ENCODE measurements at regions not wholly inside any gene's neighbourhood (a gene's known extent, or its start where the extent isn't known, plus 50 kb on each side); places are given as distances from the start of the nearest gene placed in this dataset.

DNA sequence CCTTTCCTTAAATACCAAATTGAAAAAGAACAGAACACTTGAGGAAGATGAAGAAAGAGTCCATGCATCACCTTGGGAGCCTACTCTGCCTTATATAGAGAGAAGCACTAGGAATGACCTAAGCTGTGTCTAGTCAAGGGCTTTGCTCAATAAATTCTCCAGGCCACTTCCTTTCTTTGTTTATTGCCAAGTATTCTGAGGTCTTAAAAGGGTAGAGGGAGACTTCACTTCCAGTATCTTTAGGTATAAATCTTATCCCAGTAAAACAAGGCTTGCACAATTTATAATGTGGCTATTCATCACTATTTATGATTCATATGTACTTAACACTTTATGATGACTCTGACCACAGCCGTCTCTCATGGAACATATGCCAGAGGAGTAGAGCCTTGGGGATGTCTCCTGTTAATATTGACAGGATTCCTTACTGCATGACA, 85.1 kb upstream of the ARHGAP5 start:
- no peaks in the 10 kb centered on the region for H3K27me3 ChIP-seq (ENCODE audit: control insufficient read depth, insufficient read depth, low read length, poor library complexity, severe bottlenecking)
- WGBS, 2 experiments, result 92 to 100% methylated on average over 1 of the region's 1 CpG

DNA sequence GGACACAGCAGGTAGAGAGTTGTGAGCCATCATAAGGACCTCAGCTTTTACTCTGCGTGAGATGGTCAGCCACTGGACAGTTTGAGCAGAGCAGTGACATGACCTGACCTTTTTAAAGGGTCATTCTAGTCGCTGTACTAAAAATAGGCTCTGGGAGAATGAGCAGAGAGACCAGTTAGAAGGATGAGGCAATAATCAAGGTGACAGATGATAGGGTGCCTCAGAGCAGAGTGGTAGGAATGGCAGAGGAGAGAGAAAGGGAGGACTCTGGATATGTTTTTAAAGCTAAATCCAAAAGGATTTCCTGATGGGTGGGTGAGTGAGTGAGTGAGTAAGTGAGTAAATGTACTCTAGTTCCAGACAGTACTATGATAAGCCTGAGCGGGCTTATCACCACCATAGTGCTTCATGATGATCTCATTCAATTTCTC, 83.6 kb upstream of the ARHGAP5 start:
- no peaks in the 10 kb centered on the region for H3K9me3 ChIP-seq (ENCODE audit: control insufficient read depth, low read length)
- no peaks in the 10 kb centered on the region for H3K36me3 ChIP-seq (ENCODE audit: control insufficient read depth, insufficient read depth, low read length)
- H3K27ac ChIP-seq (ENCODE audit: insufficient read depth, low read depth, low read length, poor library complexity, severe bottlenecking), result no peak overlapping the region
- no peak overlapping the region for H3K4me3 ChIP-seq (ENCODE audit: insufficient read depth, low read depth, low read length)
- no peaks in the 10 kb centered on the region for H3K27me3 ChIP-seq (ENCODE audit: control insufficient read depth, insufficient read depth, low read length, poor library complexity, severe bottlenecking)
- peaks cover 4% of the 10 kb centered on the region for H3K4me1 ChIP-seq (ENCODE audit: control insufficient read depth, insufficient read depth, low read length)
- WGBS, 2 experiments, result 95 to 98% methylated on average over 2 to 3 of the region's 3 CpGs

More for the DNA sequence above, 85.1 kb upstream of the ARHGAP5 start:
- H3K4me1 ChIP-seq (ENCODE audit: control insufficient read depth, insufficient read depth, low read length), result peaks cover 4% of the 10 kb centered on the region
- no peaks in the 10 kb centered on the region for H3K36me3 ChIP-seq (ENCODE audit: control insufficient read depth, insufficient read depth, low read length)
- no peaks in the 10 kb centered on the region for H3K9me3 ChIP-seq (ENCODE audit: control insufficient read depth, low read length)
- no peak overlapping the region for H3K4me3 ChIP-seq (ENCODE audit: insufficient read depth, low read depth, low read length)
- H3K27ac ChIP-seq (ENCODE audit: insufficient read depth, low read depth, low read length, poor library complexity, severe bottlenecking), result no peak overlapping the region

DNA sequence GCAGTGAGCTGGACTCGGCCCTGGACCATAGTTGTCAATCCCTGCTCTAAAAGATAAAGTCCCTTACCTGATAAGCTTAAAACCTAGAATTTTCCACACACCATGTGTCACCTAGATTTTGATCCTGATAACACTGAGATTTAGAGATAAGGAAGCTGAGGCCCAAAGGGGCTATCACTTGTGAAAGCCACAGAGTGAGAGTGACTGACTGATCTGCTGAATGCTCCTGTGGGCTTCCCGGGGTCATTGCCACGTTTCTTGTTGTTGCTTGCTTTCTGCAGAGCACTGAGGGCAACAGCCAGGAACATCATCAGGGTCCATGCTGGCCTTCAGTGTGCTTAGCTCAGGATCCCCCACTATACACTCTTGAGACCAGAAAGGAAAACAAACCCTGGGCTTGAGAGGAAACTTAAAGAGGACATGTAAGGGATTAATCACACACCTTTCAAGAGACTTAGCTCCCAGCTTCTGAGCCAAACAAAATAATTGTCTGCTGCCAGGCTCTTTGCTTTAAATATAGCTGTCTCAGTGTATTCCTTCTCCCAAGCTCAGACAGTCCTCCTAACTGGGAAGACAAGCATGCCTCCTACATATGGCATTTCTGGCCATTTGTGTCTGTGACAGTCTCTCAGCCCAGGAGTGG, 82.6 kb upstream of the ARHGAP5 start:
- Histone ChIP-seq H3K4me1 (ENCODE audit: control insufficient read depth, insufficient read depth, low read length) (peaks cover 4% of the 10 kb centered on the region), H3K27me3 (ENCODE audit: control insufficient read depth, insufficient read depth, low read length, poor library complexity, severe bottlenecking) (no peaks in the 10 kb centered on the region), H3K27ac (ENCODE audit: insufficient read depth, low read depth, low read length, poor library complexity, severe bottlenecking) (no peak overlapping the region), H3K9me3 (ENCODE audit: control insufficient read depth, low read length) (no peaks in the 10 kb centered on the region), H3K36me3 (ENCODE audit: control insufficient read depth, insufficient read depth, low read length) (no peaks in the 10 kb centered on the region), H3K4me3 (ENCODE audit: insufficient read depth, low read depth, low read length) (no peak overlapping the region)
- WGBS, 2 experiments, result 82 to 85% methylated on average over 3 of the region's 3 CpGs

- no peak overlapping the region for H3K4me3 ChIP-seq (ENCODE audit: insufficient read depth, low read depth, low read length)
- H3K27me3 ChIP-seq (ENCODE audit: control insufficient read depth, insufficient read depth, low read length, poor library complexity, severe bottlenecking), result no peaks in the 10 kb centered on the region
- no peaks in the 10 kb centered on the region for H3K9me3 ChIP-seq (ENCODE audit: control insufficient read depth, low read length)
- no peak overlapping the region for H3K27ac ChIP-seq (ENCODE audit: insufficient read depth, low read depth, low read length, poor library complexity, severe bottlenecking)
- H3K36me3 ChIP-seq (ENCODE audit: control insufficient read depth, insufficient read depth, low read length), result no peaks in the 10 kb centered on the region
- 94% methylated on average over 5 of the region's 5 CpGs for WGBS, 2 experiments
- H3K4me1 ChIP-seq (ENCODE audit: control insufficient read depth, insufficient read depth, low read length), result no peaks in the 10 kb centered on the region
Observed at GRCh38 chr14:32003585-32003984, 73.5 kb upstream of the ARHGAP5 start.

DNA sequence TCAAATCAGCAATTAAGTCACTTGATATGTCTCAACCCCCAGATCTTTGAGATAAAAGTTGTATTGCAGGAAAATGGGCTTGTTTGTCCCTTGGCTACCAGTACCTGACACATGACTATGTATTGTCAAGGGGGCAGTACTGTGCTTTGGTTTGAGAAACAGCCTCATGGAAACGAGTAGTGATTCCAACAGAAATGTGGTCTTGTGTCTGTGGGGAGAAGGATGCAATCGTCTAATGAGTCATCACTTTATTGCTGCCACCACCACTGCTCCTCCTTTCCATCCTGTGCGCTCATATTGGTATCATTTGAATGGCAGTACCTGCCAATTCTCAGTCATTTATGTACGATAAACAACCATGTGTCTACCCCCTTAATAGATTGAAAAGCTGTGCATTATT, 72.8 kb upstream of the ARHGAP5 start:
- Histone ChIP-seq H3K4me1 (ENCODE audit: control insufficient read depth, insufficient read depth, low read length) (no peaks in the 10 kb centered on the region), H3K27ac (ENCODE audit: insufficient read depth, low read depth, low read length, poor library complexity, severe bottlenecking) (no peak overlapping the region), H3K27me3 (ENCODE audit: control insufficient read depth, insufficient read depth, low read length, poor library complexity, severe bottlenecking) (no peaks in the 10 kb centered on the region), H3K4me3 (ENCODE audit: insufficient read depth, low read depth, low read length) (no peak overlapping the region), H3K36me3 (ENCODE audit: control insufficient read depth, insufficient read depth, low read length) (no peaks in the 10 kb centered on the region), H3K9me3 (ENCODE audit: control insufficient read depth, low read length) (no peaks in the 10 kb centered on the region)
- 78 to 83% methylated on average over 4 of the region's 4 CpGs for WGBS, 2 experiments

DNA sequence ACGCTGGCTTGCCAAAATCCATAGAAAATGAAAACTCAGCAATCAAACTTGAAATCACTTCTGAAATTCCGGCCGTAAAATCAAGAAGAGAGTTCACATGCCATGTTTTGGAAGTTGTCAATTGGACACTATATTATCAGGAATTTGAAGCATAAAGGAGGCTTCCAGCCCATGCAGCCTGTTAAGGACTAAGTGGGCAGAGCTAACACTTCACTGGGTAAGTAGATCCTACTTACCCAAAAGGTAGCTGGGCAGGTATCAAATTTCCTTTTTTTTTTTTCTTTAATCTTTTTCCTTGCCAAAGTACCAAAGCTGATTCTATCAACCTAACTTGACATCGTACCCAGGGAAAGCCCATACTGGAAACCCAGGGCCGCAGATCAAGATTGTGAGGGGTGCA, 71.5 kb upstream of the ARHGAP5 start:
- Histone ChIP-seq H3K4me1 (ENCODE audit: control insufficient read depth, insufficient read depth, low read length) (no peaks in the 10 kb centered on the region), H3K9me3 (ENCODE audit: control insufficient read depth, low read length) (no peaks in the 10 kb centered on the region), H3K4me3 (ENCODE audit: insufficient read depth, low read depth, low read length) (no peak overlapping the region), H3K27me3 (ENCODE audit: control insufficient read depth, insufficient read depth, low read length, poor library complexity, severe bottlenecking) (no peaks in the 10 kb centered on the region), H3K27ac (ENCODE audit: insufficient read depth, low read depth, low read length, poor library complexity, severe bottlenecking) (no peak overlapping the region), H3K36me3 (ENCODE audit: control insufficient read depth, insufficient read depth, low read length) (no peaks in the 10 kb centered on the region)
- 96% methylated on average over 5 of the region's 5 CpGs for WGBS, 2 experiments

DNA sequence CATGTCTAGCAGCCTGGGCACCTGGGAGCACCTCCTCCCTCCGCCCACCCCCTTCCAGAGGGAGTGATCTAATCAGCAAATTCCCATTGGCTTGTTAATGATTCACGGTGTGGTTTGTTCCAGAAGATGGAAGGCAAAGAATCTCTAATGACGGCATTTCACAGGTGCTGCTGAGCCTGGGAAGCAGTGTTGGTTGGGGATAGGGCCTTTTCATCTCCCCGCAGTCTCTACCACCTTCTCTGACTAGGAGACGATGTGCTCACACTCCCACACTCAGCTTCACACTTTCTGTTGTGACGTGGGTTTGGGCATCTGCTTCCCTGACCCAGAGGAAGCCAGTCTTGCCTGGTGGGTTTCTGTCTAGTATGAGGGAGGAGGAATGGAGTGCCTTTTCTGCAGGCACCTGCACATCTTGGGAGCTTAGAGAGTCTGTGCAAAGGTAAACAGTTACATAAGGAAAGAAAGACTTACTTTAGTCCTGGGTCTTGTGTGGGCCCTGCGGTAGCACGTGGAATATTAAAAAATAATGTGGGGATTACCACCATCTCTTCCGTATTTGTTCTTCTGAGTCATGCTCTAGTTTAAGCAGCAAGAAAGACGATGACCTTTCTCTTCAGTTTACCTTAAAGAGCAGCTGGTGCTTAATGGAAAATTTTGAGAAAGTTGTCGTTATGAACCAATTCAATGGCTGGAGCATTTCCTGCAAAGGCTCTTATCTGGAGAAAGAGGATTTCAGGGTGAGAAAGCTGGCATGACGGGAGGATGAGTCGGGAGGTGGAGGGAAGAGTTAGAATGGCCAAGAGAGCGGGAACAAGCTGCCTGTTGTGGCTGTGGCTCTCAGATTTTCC, 70.6 kb upstream of the ARHGAP5 start:
- WGBS, 2 experiments, result 87 to 89% methylated on average over 13 to 14 of the region's 14 CpGs
- no peak overlapping the region for H3K27ac ChIP-seq (ENCODE audit: insufficient read depth, low read depth, low read length, poor library complexity, severe bottlenecking)

GRCh38 chr14:32007755-32008362, 69.2 kb upstream of the ARHGAP5 start:
- Histone ChIP-seq H3K4me1 (ENCODE audit: control insufficient read depth, insufficient read depth, low read length) (no peaks in the 10 kb centered on the region), H3K27me3 (ENCODE audit: control insufficient read depth, insufficient read depth, low read length, poor library complexity, severe bottlenecking) (no peaks in the 10 kb centered on the region), H3K4me3 (ENCODE audit: insufficient read depth, low read depth, low read length) (no peak overlapping the region), H3K9me3 (ENCODE audit: control insufficient read depth, low read length) (no peaks in the 10 kb centered on the region), H3K27ac (ENCODE audit: insufficient read depth, low read depth, low read length, poor library complexity, severe bottlenecking) (no peak overlapping the region), H3K36me3 (ENCODE audit: control insufficient read depth, insufficient read depth, low read length) (no peaks in the 10 kb centered on the region)
- 93 to 95% methylated on average over 2 of the region's 2 CpGs for WGBS, 2 experiments

More for the DNA sequence above, 70.6 kb upstream of the ARHGAP5 start:
- no peaks in the 10 kb centered on the region for H3K4me1 ChIP-seq (ENCODE audit: control insufficient read depth, insufficient read depth, low read length)
- H3K4me3 ChIP-seq (ENCODE audit: insufficient read depth, low read depth, low read length), result no peak overlapping the region
- no peaks in the 10 kb centered on the region for H3K9me3 ChIP-seq (ENCODE audit: control insufficient read depth, low read length)
- H3K27me3 ChIP-seq (ENCODE audit: control insufficient read depth, insufficient read depth, low read length, poor library complexity, severe bottlenecking), result no peaks in the 10 kb centered on the region
- H3K36me3 ChIP-seq (ENCODE audit: control insufficient read depth, insufficient read depth, low read length), result no peaks in the 10 kb centered on the region

GRCh38 chr14:32008602-32009193, 68.4 kb upstream of the ARHGAP5 start:
- H3K36me3 ChIP-seq (ENCODE audit: control insufficient read depth, insufficient read depth, low read length), result no peaks in the 10 kb centered on the region
- H3K27me3 ChIP-seq (ENCODE audit: control insufficient read depth, insufficient read depth, low read length, poor library complexity, severe bottlenecking), result no peaks in the 10 kb centered on the region
- 100% methylated on average over 1 of the region's 1 CpG; no CpG with 5 or more reads in 1 of the 2 experiments for WGBS, 2 experiments
- no peaks in the 10 kb centered on the region for H3K4me1 ChIP-seq (ENCODE audit: control insufficient read depth, insufficient read depth, low read length)
- H3K4me3 ChIP-seq (ENCODE audit: insufficient read depth, low read depth, low read length), result no peak overlapping the region
- H3K9me3 ChIP-seq (ENCODE audit: control insufficient read depth, low read length), result no peaks in the 10 kb centered on the region
- H3K27ac ChIP-seq (ENCODE audit: insufficient read depth, low read depth, low read length, poor library complexity, severe bottlenecking), result no peak overlapping the region

Data from ectodermal cell (in vitro differentiated cells).